H1 (cell line): ENCODE measurements at regions not wholly inside any gene's neighbourhood (a gene's known extent, or its start where the extent isn't known, plus 50 kb on each side); places are given as distances from the start of the nearest gene placed in this dataset.

ENCODE experiments used
- CTCF ChIA-PET: fragments of 300-600 bp; sonication (Branson Sonifier 250); formaldehyde crosslinking; loops from one replicate; lab custom pipeline; 2021; ENCODE audit not compliant: partially characterized antibody; lab: Charles Lee
- POLR2A ChIA-PET: fragments of 300-600 bp; sonication (Branson Sonifier 250); formaldehyde crosslinking; loops from one replicate; lab custom pipeline; 2021; ENCODE audit warnings: inconsistent platforms; ENCODE audit not compliant: partially characterized antibody; lab: Charles Lee
- DNase-seq, 2 experiments: peaks; one replicate each; pipeline versions ENCODE4 v3.0.0 to v3.0.0-alpha.2; 2010 to 2022; ENCODE audit warnings: low spot score in 2 of 2, low read depth in 1 of 2, mixed read lengths in 1 of 2
- FAIRE-seq: peaks from 2 replicates; lab custom pipeline; 2011; peaks lifted over from hg19 to GRCh38; lab: Jason Lieb, UNC
- H2AFZ ChIP-seq: 2 replicates; pipeline ENCODE4 v1.8.1; 2012; ENCODE audit warnings: low read length, inconsistent platforms
- H2AK5ac ChIP-seq: 2 replicates; pipeline ENCODE4 v1.6.1; 2013; ENCODE audit warnings: low read depth, low read length
- H2BK120ac ChIP-seq: replicated peaks from 2 replicates; pipeline ENCODE3; 2013; ENCODE audit warnings: low read depth, low read length, inconsistent platforms
- H2BK12ac ChIP-seq: 2 replicates; pipeline ENCODE4 v1.6.1; 2013; ENCODE audit warnings: low read depth, low read length
- H2BK15ac ChIP-seq: 2 replicates; pipeline ENCODE4 v1.6.1; 2013; ENCODE audit warnings: low read length
- H2BK20ac ChIP-seq: 2 replicates; pipeline ENCODE4 v1.6.1; 2013; ENCODE audit warnings: low read length
- H2BK5ac ChIP-seq: 2 replicates; pipeline ENCODE4 v1.6.1; 2013; ENCODE audit warnings: low read depth, low read length
- H3K14ac ChIP-seq: 2 replicates; pipeline ENCODE4 v1.6.1; 2013; ENCODE audit warnings: inconsistent platforms; ENCODE audit not compliant: insufficient read length
- H3K18ac ChIP-seq: 2 replicates; pipeline ENCODE4 v1.6.1; 2013; ENCODE audit warnings: low read length; ENCODE audit errors: extremely low read depth
- H3K23ac ChIP-seq: 2 replicates; pipeline ENCODE4 v1.6.1; 2013; ENCODE audit warnings: inconsistent platforms; ENCODE audit not compliant: insufficient read length
- H3K23me2 ChIP-seq: 2 replicates; pipeline ENCODE4 v1.6.1; 2013; ENCODE audit warnings: low read depth, low read length
- H3K27ac ChIP-seq: 2 replicates; pipeline ENCODE4 v1.6.1; 2011; ENCODE audit warnings: low read depth, low read length, inconsistent platforms
- H3K27me3 ChIP-seq, 4 experiments: replicated peaks in 1 of 4; 1 replicate in 1 of 4; 2 replicates in 3 of 4; pipeline versions ENCODE4 v1.6.1 to v1.8.1; 2011 to 2013; ENCODE audit warnings: low read length in 3 of 4, mild to moderate bottlenecking in 3 of 4, inconsistent platforms in 2 of 4, mixed read lengths in 2 of 4, moderate library complexity in 1 of 4; ENCODE audit not compliant: control insufficient read depth in 3 of 4, insufficient read depth in 3 of 4; ENCODE audit errors: extremely low read depth in 1 of 4
- H3K36me3 ChIP-seq, 4 experiments: 2 replicates each; pipeline versions ENCODE4 v1.6.1 to v1.8.1; 2011 to 2013; ENCODE audit warnings: mild to moderate bottlenecking in 4 of 4, low read length in 3 of 4, moderate library complexity in 2 of 4, control low read depth in 1 of 4, inconsistent platforms in 1 of 4; ENCODE audit not compliant: insufficient read depth in 4 of 4, control insufficient read depth in 2 of 4
- H3K4ac ChIP-seq: replicated peaks from 2 replicates; pipeline ENCODE3; 2013; ENCODE audit warnings: low read length, low read depth, mixed read lengths, inconsistent platforms; ENCODE audit not compliant: insufficient read length
- H3K4me1 ChIP-seq, 4 experiments: replicated peaks in 1 of 4; 1 replicate in 1 of 4; 2 replicates in 3 of 4; pipeline versions ENCODE4 v1.6.1 to v1.8.1; 2011 to 2013; ENCODE audit warnings: low read length in 3 of 4, inconsistent platforms in 2 of 4, mixed read lengths in 1 of 4; ENCODE audit not compliant: insufficient read depth in 4 of 4, control insufficient read depth in 3 of 4
- H3K4me2 ChIP-seq, 2 experiments: 2 replicates each; pipeline versions ENCODE4 v1.6.1 to v1.8.1; 2011 to 2013; ENCODE audit warnings: low read depth in 2 of 2, low read length in 2 of 2, control low read depth in 1 of 2, inconsistent platforms in 1 of 2, mild to moderate bottlenecking in 1 of 2; ENCODE audit not compliant: insufficient read depth in 1 of 2
- H3K4me3 ChIP-seq, 4 experiments: fragments of 200-600, 300-600 bp in 1 of 4; sonication (generic), shearing (Covaris generic), sonication (Bioruptor Twin) in 1 of 4; 2 replicates each; pipeline versions ENCODE4 v1.5.1 to v1.8.1; 2011 to 2016; ENCODE audit warnings: low read length in 4 of 4, low read depth in 3 of 4, control low read depth in 2 of 4, inconsistent platforms in 2 of 4, mild to moderate bottlenecking in 2 of 4, mixed read lengths in 1 of 4, moderate library complexity in 1 of 4; ENCODE audit not compliant: insufficient read depth in 2 of 4; ENCODE audit errors: extremely low read depth in 1 of 4
- H3K56ac ChIP-seq: replicated peaks from 2 replicates; pipeline ENCODE3; 2013; ENCODE audit warnings: low read depth, mild to moderate bottlenecking, mixed read lengths, low read length, inconsistent platforms; ENCODE audit not compliant: insufficient read length
- H3K79me1 ChIP-seq: 2 replicates; pipeline ENCODE4 v1.6.1; 2013; ENCODE audit warnings: low read depth, low read length, control low read depth
- H3K79me2 ChIP-seq, 2 experiments: 2 replicates each; pipeline versions ENCODE4 v1.6.1 to v1.8.1; 2012 to 2013; ENCODE audit warnings: low read length in 2 of 2, mild to moderate bottlenecking in 2 of 2, inconsistent platforms in 1 of 2; ENCODE audit not compliant: insufficient read depth in 2 of 2, control insufficient read depth in 1 of 2
- H3K9ac ChIP-seq, 4 experiments: replicated peaks in 1 of 4; 1 replicate in 1 of 4; 2 replicates in 3 of 4; pipeline versions ENCODE4 v1.6.1 to v1.8.1; 2011 to 2013; ENCODE audit warnings: low read depth in 3 of 4, low read length in 3 of 4, control low read depth in 2 of 4, mild to moderate bottlenecking in 2 of 4, moderate library complexity in 2 of 4, inconsistent platforms in 1 of 4; ENCODE audit errors: extremely low read depth in 1 of 4
- H3K9me3 ChIP-seq, 2 experiments: 2 replicates each; pipeline versions ENCODE4 v1.6.1 to v1.8.1; 2012 to 2013; ENCODE audit warnings: mild to moderate bottlenecking in 2 of 2, moderate library complexity in 2 of 2, control low read depth in 1 of 2, inconsistent platforms in 1 of 2, low read depth in 1 of 2, low read length in 1 of 2, mixed read lengths in 1 of 2; ENCODE audit not compliant: insufficient read depth in 2 of 2
- H4K20me1 ChIP-seq, 2 experiments: replicated peaks in 1 of 2; 2 replicates each; pipeline versions ENCODE3 to v1.8.1; 2011 to 2013; ENCODE audit warnings: inconsistent platforms in 2 of 2, low read length in 2 of 2, mild to moderate bottlenecking in 1 of 2; ENCODE audit not compliant: insufficient read depth in 2 of 2, control insufficient read depth in 1 of 2
- H4K5ac ChIP-seq: 2 replicates; pipeline ENCODE4 v1.6.1; 2013; ENCODE audit warnings: low read length, low read depth, mixed read lengths, inconsistent platforms; ENCODE audit not compliant: insufficient read length
- H4K8ac ChIP-seq: 2 replicates; pipeline ENCODE4 v1.8.0; 2013; ENCODE audit warnings: mild to moderate bottlenecking, moderate library complexity, low read length, inconsistent platforms; ENCODE audit not compliant: insufficient read depth; ENCODE audit errors: extremely low read depth
- H4K91ac ChIP-seq: replicated peaks from 2 replicates; pipeline ENCODE3; 2013; ENCODE audit warnings: low read length, mixed read lengths, inconsistent platforms; ENCODE audit not compliant: insufficient read length
- CEBPB ChIP-seq: IDR thresholded peaks from 2 replicates; pipeline ENCODE4 v1.6.1; 2012; ENCODE audit warnings: low read depth, low read length
- RAD21 ChIP-seq, 2 experiments: IDR thresholded peaks in 1 of 2; conservative IDR thresholded peaks in 1 of 2; 2 replicates each; pipeline ENCODE4 v1.6.1; 2011; ENCODE audit warnings: low read depth in 2 of 2, low read length in 2 of 2, improper control_type of control experiment in 1 of 2, inconsistent platforms in 1 of 2, mild to moderate bottlenecking in 1 of 2, moderate library complexity in 1 of 2
- SIRT6 ChIP-seq: IDR thresholded peaks from one replicate; pipeline ENCODE4 v1.7.1; 2012; ENCODE audit warnings: low read length, inconsistent platforms
- SRF ChIP-seq: IDR thresholded peaks from 2 replicates; pipeline ENCODE4 v1.6.1; 2011; ENCODE audit warnings: mild to moderate bottlenecking, low read depth, low read length, moderate library complexity
- WGBS, 2 experiments: shearing (Covaris generic) in 1 of 2; methylation state at CpG; one replicate each; pipeline versions ENCODE4 v1.1.6 to v1.1.7; 2013 to 2015; ENCODE audit warnings: low lambda C conversion rate in 2 of 2, mixed read lengths in 2 of 2, inconsistent platforms in 1 of 2, low coverage in 1 of 2, missing lambda C conversion rate in 1 of 2; ENCODE audit not compliant: insufficient replicate concordance in 2 of 2, insufficient coverage in 1 of 2, insufficient read length in 1 of 2; ENCODE audit errors: extremely low coverage in 1 of 2, missing lambda C conversion rate in 1 of 2; 5-methylcytosine and 5-hydroxymethylcytosine counted together

DNA sequence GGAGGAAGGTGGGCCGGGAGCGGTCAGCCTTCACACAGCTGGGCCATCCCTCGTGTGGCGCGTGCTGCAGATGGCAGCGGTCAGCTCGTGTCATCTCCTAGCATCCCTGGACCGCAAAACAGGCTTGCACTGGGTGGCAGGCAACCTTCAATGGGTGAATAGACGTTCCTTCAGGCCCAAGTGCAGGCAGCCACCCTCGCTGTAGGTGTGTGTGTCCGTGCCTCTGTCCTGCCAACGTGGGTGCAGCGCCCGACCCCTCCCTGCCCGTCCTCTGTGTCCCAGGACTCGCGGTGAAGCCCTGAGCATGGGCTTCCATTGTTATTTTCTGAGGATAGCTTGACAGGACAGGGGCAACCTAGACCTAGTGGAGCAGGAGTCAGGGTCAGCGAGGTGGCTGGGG is 79.8 kb upstream of the STOX2 start:
- H2BK120ac ChIP-seq = no peak overlapping the region
- H3K4me2 ChIP-seq = no peak overlapping the region
- H3K14ac ChIP-seq = no peak overlapping the region
- H3K27me3 ChIP-seq = no peaks in the 10 kb centered on the region
- no peak overlapping the region for H3K4ac ChIP-seq
- H3K4me3 ChIP-seq = no peak overlapping the region
- no peak for DNase-seq
- no peak overlapping the region for H2AK5ac ChIP-seq
- no peak overlapping the region for H4K91ac ChIP-seq
- H3K23ac ChIP-seq = no peak overlapping the region
- TF ChIP-seq SRF (no peak), CEBPB (no peak), RAD21 (IDR thresholded peaks at IDR 0.05 in 1 of 2, conservative IDR thresholded peaks at IDR 0.05 in 1 of 2; ENCODE audit: low read depth in 2 of 2, low read length in 2 of 2) (no peak), SIRT6 (no peak)
- CTCF ChIA-PET = interaction anchor here (1.0 to 1.8 kb wide), 4 partner anchors 16 to 343 kb away, joined by 3 to 4 read pairs (median 4); no protein-coding TSS in a partner anchor
- peaks cover 2 to 3% of the 10 kb centered on the region in 2 experiments; a peak in 1 of 4 replicates for H3K9me3 ChIP-seq
- H3K79me1 ChIP-seq = no peaks in the 10 kb centered on the region
- H4K20me1 ChIP-seq = no peaks in the 10 kb centered on the region
- no peaks in the 10 kb centered on the region for H3K36me3 ChIP-seq
- no peak overlapping the region for H2BK20ac ChIP-seq
- no peak overlapping the region for H2BK12ac ChIP-seq
- no peak overlapping the region for H2BK5ac ChIP-seq
- no peak overlapping the region; the same call in 1 of the 2 replicates for H2BK15ac ChIP-seq
- H3K18ac ChIP-seq = no peak overlapping the region
- POLR2A ChIA-PET = no interaction called here
- H3K56ac ChIP-seq = no peak overlapping the region
- H3K27ac ChIP-seq = no peak overlapping the region
- no peak overlapping the region; the same call in 1 of the 2 replicates for H4K8ac ChIP-seq
- H3K4me1 ChIP-seq = no peaks in the 10 kb centered on the region
- no peak overlapping the region; the same call in 1 of the 2 replicates for H2AFZ ChIP-seq
- no peak overlapping the region for H3K9ac ChIP-seq
- no peak overlapping the region for H4K5ac ChIP-seq
- no peaks in the 10 kb centered on the region for H3K79me2 ChIP-seq
- WGBS, 2 experiments = 87% methylated on average over 9 of the region's 18 CpGs; no CpG with 5 or more reads in 1 of the 2 experiments
- H3K23me2 ChIP-seq = no peaks in the 10 kb centered on the region
- FAIRE-seq = no peak
